Endothelial cell (in vitro differentiated cells): ENCODE measurements at regions not wholly inside any gene's neighbourhood (a gene's known extent, or its start where the extent isn't known, plus 50 kb on each side); places are given as distances from the start of the nearest gene placed in this dataset.

Experiments
- DNase-seq: peaks from one replicate; pipeline ENCODE4 v3.0.0; 2021; ENCODE audit warnings: low spot score
- H3K27ac Mint-ChIP-seq: one replicate; pipeline ENCODE4 v1.8.0; 2021; ENCODE audit warnings: mixed read lengths, inconsistent platforms; ENCODE audit not compliant: unreplicated experiment
- H3K27me3 Mint-ChIP-seq: one replicate; pipeline ENCODE4 v1.8.0; 2021; ENCODE audit warnings: mild to moderate bottlenecking, moderate library complexity, mixed read lengths, inconsistent platforms; ENCODE audit not compliant: unreplicated experiment
- H3K36me3 Mint-ChIP-seq: one replicate; pipeline ENCODE4 v1.8.0; 2021; ENCODE audit warnings: mild to moderate bottlenecking, low read depth, mixed read lengths, inconsistent platforms; ENCODE audit not compliant: unreplicated experiment
- H3K4me1 Mint-ChIP-seq: one replicate; pipeline ENCODE4 v1.8.0; 2021; ENCODE audit warnings: mild to moderate bottlenecking, mixed read lengths, inconsistent platforms; ENCODE audit not compliant: unreplicated experiment
- H3K4me3 Mint-ChIP-seq: one replicate; pipeline ENCODE4 v1.8.0; 2021; ENCODE audit warnings: mild to moderate bottlenecking, mixed read lengths, inconsistent platforms; ENCODE audit not compliant: unreplicated experiment
- H3K9me3 Mint-ChIP-seq: one replicate; pipeline ENCODE4 v1.8.0; 2021; ENCODE audit warnings: mixed read lengths, inconsistent platforms; ENCODE audit not compliant: unreplicated experiment
- TF ChIP-seq, protein P1 (sequence below): fragments of 200-600 bp; sonication (generic); IDR thresholded peaks from one replicate; pipeline ENCODE4 v1.5.0; 2021; ENCODE audit warnings: antibody characterized with exemption; ENCODE audit not compliant: unreplicated experiment

DNA sequence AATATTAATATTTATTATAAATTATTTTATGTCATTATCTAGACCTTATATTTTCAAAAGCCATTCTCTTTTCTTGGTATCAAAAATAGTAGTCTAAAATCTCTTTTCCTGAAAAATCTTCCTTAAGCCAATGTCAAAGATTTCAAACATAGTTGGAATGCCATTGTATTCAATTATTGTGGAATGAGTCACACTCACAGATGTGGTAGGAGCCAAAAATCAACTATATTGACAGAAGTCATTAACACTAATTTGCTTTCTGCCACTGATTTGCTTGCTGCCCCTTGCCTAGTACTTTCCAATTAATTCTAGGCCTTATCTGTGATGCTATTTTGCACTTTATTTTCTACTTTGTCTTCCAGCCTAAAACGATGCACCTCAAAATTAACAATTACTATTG lies 1326.3 kb upstream of the GJE1 start:
- TF ChIP-seq, protein P1, sequence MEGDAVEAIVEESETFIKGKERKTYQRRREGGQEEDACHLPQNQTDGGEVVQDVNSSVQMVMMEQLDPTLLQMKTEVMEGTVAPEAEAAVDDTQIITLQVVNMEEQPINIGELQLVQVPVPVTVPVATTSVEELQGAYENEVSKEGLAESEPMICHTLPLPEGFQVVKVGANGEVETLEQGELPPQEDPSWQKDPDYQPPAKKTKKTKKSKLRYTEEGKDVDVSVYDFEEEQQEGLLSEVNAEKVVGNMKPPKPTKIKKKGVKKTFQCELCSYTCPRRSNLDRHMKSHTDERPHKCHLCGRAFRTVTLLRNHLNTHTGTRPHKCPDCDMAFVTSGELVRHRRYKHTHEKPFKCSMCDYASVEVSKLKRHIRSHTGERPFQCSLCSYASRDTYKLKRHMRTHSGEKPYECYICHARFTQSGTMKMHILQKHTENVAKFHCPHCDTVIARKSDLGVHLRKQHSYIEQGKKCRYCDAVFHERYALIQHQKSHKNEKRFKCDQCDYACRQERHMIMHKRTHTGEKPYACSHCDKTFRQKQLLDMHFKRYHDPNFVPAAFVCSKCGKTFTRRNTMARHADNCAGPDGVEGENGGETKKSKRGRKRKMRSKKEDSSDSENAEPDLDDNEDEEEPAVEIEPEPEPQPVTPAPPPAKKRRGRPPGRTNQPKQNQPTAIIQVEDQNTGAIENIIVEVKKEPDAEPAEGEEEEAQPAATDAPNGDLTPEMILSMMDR: no peak
- H3K36me3 Mint-ChIP-seq: no peaks in the 10 kb centered on the region
- H3K27me3 Mint-ChIP-seq: peaks cover 6% of the 10 kb centered on the region
- no peak for DNase-seq
- H3K4me1 Mint-ChIP-seq: no peaks in the 10 kb centered on the region
- H3K9me3 Mint-ChIP-seq: no peaks in the 10 kb centered on the region
- H3K4me3 Mint-ChIP-seq: no peak overlapping the region
- H3K27ac Mint-ChIP-seq: no peak overlapping the region

DNA sequence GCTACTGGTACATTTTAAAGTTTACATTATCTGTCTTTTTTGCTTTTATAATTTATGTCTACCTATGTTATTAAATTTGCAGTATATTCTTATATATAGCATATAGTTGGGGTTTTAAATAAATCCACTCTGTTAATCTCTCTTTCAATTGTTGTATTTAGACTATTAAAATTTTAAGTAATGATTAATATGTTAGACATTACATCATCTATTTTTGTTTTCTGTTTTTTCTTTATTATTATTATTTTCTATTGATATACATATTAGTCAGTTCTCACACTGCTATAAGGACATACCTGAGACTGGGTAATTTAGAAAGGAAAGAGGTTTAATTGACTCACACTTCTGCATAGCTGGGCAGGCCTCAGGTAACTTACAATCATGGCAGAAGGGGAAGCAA lies 1338.2 kb upstream of the GJE1 start:
- Mint-ChIP-seq H3K4me1 (no peaks in the 10 kb centered on the region), H3K9me3 (no peaks in the 10 kb centered on the region), H3K36me3 (no peaks in the 10 kb centered on the region), H3K4me3 (no peak overlapping the region), H3K27ac (no peak overlapping the region), H3K27me3 (no peaks in the 10 kb centered on the region)
- TF ChIP-seq, protein P1: no peak
- DNase-seq: no peak

DNA sequence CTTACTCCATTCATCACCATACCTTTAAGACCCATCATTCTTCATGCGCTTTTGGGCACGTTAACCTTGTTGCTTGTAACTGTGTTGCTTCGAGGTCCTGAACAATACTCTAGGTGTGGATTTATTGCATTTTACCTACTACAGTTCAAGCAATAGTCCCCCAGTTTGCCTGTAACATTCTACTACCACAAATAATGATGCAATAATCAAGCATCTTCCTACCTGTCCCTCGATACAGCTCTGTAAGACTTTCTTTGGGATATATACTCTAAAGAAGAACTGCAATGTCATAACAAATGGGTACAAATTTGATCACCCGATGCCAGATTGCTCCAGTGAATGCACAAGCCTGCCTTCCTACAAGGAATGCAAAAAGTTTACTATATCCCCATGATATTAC lies 1342.6 kb upstream of the GJE1 start:
- no peak for DNase-seq
- Mint-ChIP-seq H3K27me3 (no peaks in the 10 kb centered on the region), H3K4me1 (no peaks in the 10 kb centered on the region), H3K4me3 (no peak overlapping the region), H3K9me3 (no peaks in the 10 kb centered on the region), H3K36me3 (no peaks in the 10 kb centered on the region), H3K27ac (no peak overlapping the region)
- TF ChIP-seq, protein P1: no peak

DNA sequence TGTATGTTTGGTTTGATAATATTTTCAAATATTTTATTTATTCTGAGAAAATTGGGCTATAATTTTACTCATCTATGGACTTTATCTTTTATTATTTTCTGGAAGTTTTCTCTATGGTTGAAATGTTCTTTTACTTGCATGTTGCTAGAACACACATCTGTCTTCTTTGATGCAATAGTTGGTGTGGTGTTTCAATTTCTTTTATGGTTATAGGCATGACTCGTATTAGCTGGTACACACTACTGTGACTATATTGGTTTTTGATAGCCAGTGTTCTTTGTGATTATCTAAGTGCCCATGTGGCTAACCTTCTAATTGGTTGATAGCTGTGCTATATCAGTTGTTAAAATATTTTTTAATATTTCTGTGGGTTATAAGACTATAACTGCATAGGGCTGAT lies 1343.3 kb upstream of the GJE1 start:
- Mint-ChIP-seq H3K27me3 (no peaks in the 10 kb centered on the region), H3K4me3 (no peak overlapping the region), H3K9me3 (no peaks in the 10 kb centered on the region), H3K27ac (no peak overlapping the region), H3K4me1 (peaks cover 2% of the 10 kb centered on the region), H3K36me3 (no peaks in the 10 kb centered on the region)
- TF ChIP-seq, protein P1: no peak
- no peak for DNase-seq

DNA sequence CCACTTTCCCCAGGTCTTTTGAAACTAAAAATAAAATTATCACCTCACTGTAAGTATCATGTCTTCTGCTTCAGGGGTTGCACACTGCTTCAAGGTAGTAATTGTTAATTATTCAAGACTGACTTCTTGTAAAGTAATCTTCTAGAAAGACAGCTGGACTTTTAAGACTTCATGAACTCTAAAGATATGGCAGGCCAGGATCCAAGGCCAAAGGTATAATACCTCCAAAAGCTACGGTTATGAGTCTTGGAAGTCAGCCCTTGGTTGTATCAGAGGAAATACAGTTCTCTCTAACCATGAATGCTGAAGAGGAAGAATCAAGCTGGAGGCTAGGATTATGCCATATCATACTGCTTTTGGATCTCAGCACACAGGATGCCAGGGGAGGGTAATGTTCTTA lies 1346.8 kb upstream of the GJE1 start:
- Mint-ChIP-seq H3K27ac (no peak overlapping the region), H3K9me3 (no peaks in the 10 kb centered on the region), H3K4me3 (no peak overlapping the region), H3K27me3 (no peaks in the 10 kb centered on the region), H3K4me1 (peaks cover 4% of the 10 kb centered on the region), H3K36me3 (no peaks in the 10 kb centered on the region)
- TF ChIP-seq, protein P1: no peak
- no peak for DNase-seq
